MM.1S (cell line): ENCODE measurements at regions not wholly inside any gene's neighbourhood (a gene's known extent, or its start where the extent isn't known, plus 50 kb on each side); places are given as distances from the start of the nearest gene placed in this dataset.

Experiments
- EZH2 ChIP-seq: fragments of 300-600 bp; sonication (generic); optimal IDR thresholded peaks from 2 replicates; pipeline ENCODE3; 2017; ENCODE audit warnings: low read depth, mild to moderate bottlenecking, antibody characterized with exemption, low read length, mixed read lengths
- EZH2phosphoT487 ChIP-seq: fragments of 300-600 bp; sonication (generic); IDR thresholded peaks from 2 replicates; pipeline ENCODE4 v1.6.1; 2018; ENCODE audit warnings: antibody characterized with exemption, low read length
- TF ChIP-seq, protein P1 (sequence below): fragments of 300-600 bp; sonication (generic); IDR thresholded peaks from 2 replicates; pipeline ENCODE4 v1.5.1; 2016; ENCODE audit warnings: antibody characterized with exemption, low read length, mixed read lengths

DNA sequence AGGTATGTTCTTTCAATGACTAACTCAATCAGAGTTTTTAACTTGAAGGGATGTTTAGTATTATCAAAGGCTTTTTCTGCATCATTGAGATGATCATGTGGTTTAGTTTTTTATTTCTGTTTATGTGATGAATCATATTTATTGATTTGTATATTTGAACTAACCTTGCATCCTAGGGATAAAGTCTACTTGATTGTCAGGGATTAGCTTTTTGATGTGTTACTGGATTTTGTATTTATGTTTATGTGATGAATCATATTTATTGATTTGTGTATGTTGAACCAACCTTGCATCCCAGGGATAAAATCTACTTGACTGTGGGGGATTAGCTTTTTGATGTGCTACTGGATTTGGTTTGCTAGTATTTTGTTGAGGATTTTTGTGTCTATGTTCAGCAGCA lies 615.4 kb upstream of the GRID2 start:
- TF ChIP-seq, protein P1, sequence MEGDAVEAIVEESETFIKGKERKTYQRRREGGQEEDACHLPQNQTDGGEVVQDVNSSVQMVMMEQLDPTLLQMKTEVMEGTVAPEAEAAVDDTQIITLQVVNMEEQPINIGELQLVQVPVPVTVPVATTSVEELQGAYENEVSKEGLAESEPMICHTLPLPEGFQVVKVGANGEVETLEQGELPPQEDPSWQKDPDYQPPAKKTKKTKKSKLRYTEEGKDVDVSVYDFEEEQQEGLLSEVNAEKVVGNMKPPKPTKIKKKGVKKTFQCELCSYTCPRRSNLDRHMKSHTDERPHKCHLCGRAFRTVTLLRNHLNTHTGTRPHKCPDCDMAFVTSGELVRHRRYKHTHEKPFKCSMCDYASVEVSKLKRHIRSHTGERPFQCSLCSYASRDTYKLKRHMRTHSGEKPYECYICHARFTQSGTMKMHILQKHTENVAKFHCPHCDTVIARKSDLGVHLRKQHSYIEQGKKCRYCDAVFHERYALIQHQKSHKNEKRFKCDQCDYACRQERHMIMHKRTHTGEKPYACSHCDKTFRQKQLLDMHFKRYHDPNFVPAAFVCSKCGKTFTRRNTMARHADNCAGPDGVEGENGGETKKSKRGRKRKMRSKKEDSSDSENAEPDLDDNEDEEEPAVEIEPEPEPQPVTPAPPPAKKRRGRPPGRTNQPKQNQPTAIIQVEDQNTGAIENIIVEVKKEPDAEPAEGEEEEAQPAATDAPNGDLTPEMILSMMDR, result no peak
- TF ChIP-seq EZH2phosphoT487, result no peak
- TF ChIP-seq EZH2, result no peak
